HUES48 (cell line): ENCODE measurements at regions not wholly inside any gene's neighbourhood (a gene's known extent, or its start where the extent isn't known, plus 50 kb on each side); places are given as distances from the start of the nearest gene placed in this dataset.
A peak's percentile ranks its signal among the peaks of the same experiment; 100 is the strongest.

Experiments
- H3K27ac ChIP-seq: one replicate; pipeline ENCODE4 v1.7.0; 2013; ENCODE audit warnings: low read depth, low read length, inconsistent platforms
- H3K27me3 ChIP-seq: 2 replicates; pipeline ENCODE4 v1.6.1; 2013; ENCODE audit warnings: mild to moderate bottlenecking, low read length; ENCODE audit not compliant: control insufficient read depth, insufficient read depth
- H3K36me3 ChIP-seq: 2 replicates; pipeline ENCODE4 v1.6.1; 2013; ENCODE audit warnings: low read length; ENCODE audit not compliant: control insufficient read depth, insufficient read depth
- H3K4me1 ChIP-seq: 2 replicates; pipeline ENCODE4 v1.6.1; 2013; ENCODE audit warnings: mild to moderate bottlenecking, low read length; ENCODE audit not compliant: control insufficient read depth, insufficient read depth
- H3K4me3 ChIP-seq: 2 replicates; pipeline ENCODE4 v1.5.1; 2013; ENCODE audit warnings: mild to moderate bottlenecking, low read depth, low read length
- H3K9ac ChIP-seq: 2 replicates; pipeline ENCODE4 v1.6.1; 2013; ENCODE audit warnings: mild to moderate bottlenecking, low read depth, low read length, moderate library complexity
- H3K9me3 ChIP-seq: 2 replicates; pipeline ENCODE4 v1.6.1; 2013; ENCODE audit warnings: low read length; ENCODE audit not compliant: control insufficient read depth, insufficient read depth

DNA sequence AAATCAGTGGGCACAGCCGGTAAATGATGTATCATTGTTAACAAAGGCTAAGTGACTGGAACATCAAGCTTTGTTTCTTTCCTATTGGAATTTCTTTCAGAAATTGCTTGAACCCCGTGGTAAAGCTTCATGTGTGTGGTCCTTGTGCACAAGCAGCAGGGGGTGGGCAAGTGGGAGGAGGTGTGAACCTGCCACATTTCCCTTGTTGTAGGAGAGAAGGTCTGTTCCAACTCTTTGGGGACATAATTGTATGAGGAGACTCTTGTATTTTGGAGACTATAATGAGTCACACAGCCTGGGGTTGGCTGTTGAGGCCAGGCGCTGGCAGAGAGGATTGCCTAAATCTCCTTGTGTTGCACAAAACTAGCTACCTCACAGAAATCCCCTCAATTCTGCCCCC is 620.5 kb downstream of the IRX1 start:
- peaks cover 25% of the 10 kb centered on the region for H3K4me1 ChIP-seq
- H3K9me3 ChIP-seq: no peaks in the 10 kb centered on the region
- H3K27ac ChIP-seq: no peak overlapping the region
- no peaks in the 10 kb centered on the region for H3K36me3 ChIP-seq
- no peaks in the 10 kb centered on the region for H3K27me3 ChIP-seq
- H3K9ac ChIP-seq: no peak overlapping the region
- no peak overlapping the region for H3K4me3 ChIP-seq

DNA sequence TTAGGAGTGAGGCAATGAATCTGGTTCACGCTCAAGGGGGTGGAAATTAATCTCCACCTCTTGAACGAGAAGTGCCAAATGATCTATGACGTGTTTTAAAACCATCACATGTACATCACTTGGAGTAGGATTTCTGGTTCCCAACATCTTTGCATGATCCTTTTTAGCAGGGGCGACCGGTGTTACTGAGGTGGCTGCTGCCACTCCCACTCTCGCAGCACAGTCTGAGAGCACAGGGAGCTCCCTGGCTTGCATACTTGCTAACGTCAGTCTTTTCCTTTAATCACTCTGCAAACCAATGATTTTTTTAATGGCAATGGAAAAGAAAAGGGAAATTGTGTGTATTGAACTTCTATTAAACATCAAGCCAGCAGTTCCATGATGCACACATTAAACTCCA is 624.4 kb downstream of the IRX1 start:
- H3K36me3 ChIP-seq: no peaks in the 10 kb centered on the region
- no peak overlapping the region for H3K9ac ChIP-seq
- H3K4me3 ChIP-seq: no peak overlapping the region
- H3K9me3 ChIP-seq: no peaks in the 10 kb centered on the region
- H3K27me3 ChIP-seq: no peaks in the 10 kb centered on the region
- H3K4me1 ChIP-seq: no peaks in the 10 kb centered on the region
- H3K27ac ChIP-seq: no peak overlapping the region

DNA sequence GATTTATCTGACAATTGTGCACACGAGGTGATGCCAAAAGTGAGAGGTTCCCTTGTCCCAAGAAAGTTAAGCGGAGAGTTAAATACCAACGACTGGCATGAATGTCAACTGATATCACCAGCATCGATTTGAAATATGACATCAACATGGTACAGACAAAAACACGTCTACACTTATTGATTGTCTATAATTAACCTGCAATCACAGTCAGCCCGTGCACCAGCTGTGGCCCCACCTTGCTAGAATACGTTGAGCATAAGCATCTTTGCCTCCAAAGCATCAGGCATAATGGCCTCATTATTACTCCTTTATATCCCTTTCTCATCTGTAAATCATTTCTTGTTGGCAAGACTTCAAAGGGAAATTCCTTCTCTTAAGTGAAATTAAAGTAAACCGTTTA is 625.4 kb downstream of the IRX1 start:
- H3K36me3 ChIP-seq: no peaks in the 10 kb centered on the region
- H3K4me3 ChIP-seq: no peak overlapping the region
- no peaks in the 10 kb centered on the region for H3K4me1 ChIP-seq
- no peaks in the 10 kb centered on the region for H3K27me3 ChIP-seq
- no peak overlapping the region for H3K27ac ChIP-seq
- no peak overlapping the region for H3K9ac ChIP-seq
- H3K9me3 ChIP-seq: no peaks in the 10 kb centered on the region

DNA sequence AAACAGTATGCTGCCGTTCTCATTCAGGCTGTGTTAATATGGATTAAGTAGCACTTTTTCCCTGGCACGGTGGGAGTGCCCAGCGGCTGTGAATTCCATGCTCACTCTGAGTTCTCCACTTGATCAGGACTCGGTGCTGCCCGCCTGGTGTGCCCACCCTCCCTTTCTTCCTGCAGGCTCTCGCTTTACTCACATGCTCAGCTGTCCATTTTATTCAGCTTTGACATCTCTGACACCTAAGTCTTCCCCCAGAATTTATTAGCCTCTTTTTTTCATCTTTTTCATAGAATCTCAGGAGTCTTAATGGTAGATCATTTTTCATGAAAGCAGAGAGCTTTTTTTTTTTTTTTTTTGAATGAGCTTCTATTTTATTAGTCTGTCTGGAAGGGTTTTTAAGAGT is 626.5 kb downstream of the IRX1 start:
- no peak overlapping the region for H3K27ac ChIP-seq
- H3K36me3 ChIP-seq: no peaks in the 10 kb centered on the region
- H3K4me3 ChIP-seq: no peak overlapping the region
- no peak overlapping the region for H3K9ac ChIP-seq
- no peaks in the 10 kb centered on the region for H3K4me1 ChIP-seq
- no peaks in the 10 kb centered on the region for H3K9me3 ChIP-seq
- H3K27me3 ChIP-seq: no peaks in the 10 kb centered on the region

DNA sequence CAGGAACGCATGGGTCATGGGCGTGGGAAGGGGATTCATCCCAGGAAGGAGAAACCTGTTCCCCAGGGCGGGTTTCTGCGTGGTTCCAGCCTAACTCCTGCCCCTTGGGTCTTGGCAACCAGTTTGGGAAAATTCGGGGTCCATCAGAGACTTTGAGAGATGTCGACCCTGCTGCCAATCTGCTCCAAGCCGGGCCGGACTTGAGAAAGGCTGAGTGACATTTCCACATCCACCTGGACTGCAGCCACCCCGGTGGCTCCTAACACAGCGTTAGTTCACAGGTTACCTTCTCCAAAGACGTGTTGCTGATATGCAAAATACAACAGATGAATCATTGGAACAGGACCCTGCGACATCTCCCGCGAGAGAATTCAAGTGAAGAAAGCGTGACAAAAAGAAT is 627.2 kb downstream of the IRX1 start:
- no peaks in the 10 kb centered on the region for H3K4me1 ChIP-seq
- no peaks in the 10 kb centered on the region for H3K9me3 ChIP-seq
- no peak overlapping the region for H3K27ac ChIP-seq
- H3K9ac ChIP-seq: no peak overlapping the region
- no peaks in the 10 kb centered on the region for H3K36me3 ChIP-seq
- H3K4me3 ChIP-seq: no peak overlapping the region
- H3K27me3 ChIP-seq: no peaks in the 10 kb centered on the region

DNA sequence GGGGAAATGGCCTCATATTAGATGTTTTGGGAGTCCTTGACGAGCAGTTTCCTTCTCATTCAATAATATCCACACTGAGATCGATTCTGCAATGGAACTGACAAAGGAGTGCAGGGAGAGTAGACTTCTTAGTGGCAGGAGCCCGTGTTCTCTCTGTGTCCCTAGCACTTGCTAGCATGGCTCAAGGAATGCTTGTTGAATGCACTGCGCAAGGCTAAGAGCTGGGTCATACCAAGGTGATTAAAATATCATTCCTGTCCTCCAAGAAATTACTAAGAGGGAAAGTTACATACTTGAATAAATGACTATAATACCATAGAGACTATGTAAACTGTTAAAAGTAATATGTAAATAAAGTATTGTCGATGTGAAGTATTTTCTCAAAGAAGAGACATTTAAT is 630.1 kb downstream of the IRX1 start:
- Histone ChIP-seq H3K27me3 (peaks cover 1% of the 10 kb centered on the region; the same call in 1 of the 2 replicates), H3K27ac (no peak overlapping the region), H3K9ac (no peak overlapping the region), H3K36me3 (no peaks in the 10 kb centered on the region), H3K9me3 (no peaks in the 10 kb centered on the region), H3K4me1 (peaks cover 5% of the 10 kb centered on the region; the same call in 1 of the 2 replicates), H3K4me3 (no peak overlapping the region)

DNA sequence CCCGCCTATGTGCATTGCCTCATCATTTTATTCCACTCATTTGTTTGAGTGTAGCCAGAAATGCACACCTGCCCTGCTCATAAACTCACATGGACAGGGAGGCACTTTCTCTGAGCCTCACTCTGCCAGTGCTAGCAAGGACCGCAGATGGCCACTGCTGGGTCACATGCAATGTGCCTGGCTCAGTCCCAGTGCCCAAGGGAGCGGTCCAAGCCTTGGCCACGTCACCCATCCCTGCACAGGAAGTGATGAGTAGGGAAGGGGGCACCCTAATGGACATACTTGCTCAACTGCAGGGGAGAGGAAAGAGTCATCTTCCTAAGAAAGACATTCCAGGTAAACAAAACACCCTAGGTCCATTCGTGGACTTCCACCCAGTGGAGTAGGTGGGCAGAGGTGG is 630.9 kb downstream of the IRX1 start:
- H3K4me3 ChIP-seq: no peak overlapping the region
- H3K9ac ChIP-seq: no peak overlapping the region
- H3K36me3 ChIP-seq: no peaks in the 10 kb centered on the region
- H3K27me3 ChIP-seq: peaks cover 6% of the 10 kb centered on the region; the same call in 1 of the 2 replicates
- H3K27ac ChIP-seq: no peak overlapping the region
- H3K9me3 ChIP-seq: no peaks in the 10 kb centered on the region
- peaks cover 13% of the 10 kb centered on the region; the same call in 1 of the 2 replicates for H3K4me1 ChIP-seq

DNA sequence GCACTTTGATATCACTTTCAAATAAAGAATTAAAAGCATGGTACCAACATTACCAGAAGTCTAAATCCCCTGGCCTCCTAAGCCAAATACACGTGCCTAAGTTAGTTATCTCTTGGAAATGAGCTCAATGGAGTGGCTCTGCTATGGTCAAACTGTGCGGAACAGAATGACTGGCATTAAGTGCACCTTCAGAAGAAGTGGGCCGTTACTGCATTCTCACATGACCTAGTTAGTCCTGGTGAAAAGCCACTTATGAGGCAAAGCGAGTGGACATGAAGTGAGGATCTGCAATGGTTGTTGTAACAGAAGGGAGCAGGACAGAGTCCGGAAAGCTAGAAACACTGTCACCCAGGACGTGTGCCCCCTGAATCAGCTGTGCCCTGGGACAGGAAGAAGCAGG is 633.1 kb downstream of the IRX1 start:
- Histone ChIP-seq H3K9me3 (no peaks in the 10 kb centered on the region), H3K4me1 (peaks cover 16% of the 10 kb centered on the region; the same call in 1 of the 2 replicates), H3K36me3 (no peaks in the 10 kb centered on the region), H3K4me3 (no peak overlapping the region), H3K27me3 (peaks cover 10% of the 10 kb centered on the region), H3K9ac (no peak overlapping the region), H3K27ac (no peak overlapping the region)

DNA sequence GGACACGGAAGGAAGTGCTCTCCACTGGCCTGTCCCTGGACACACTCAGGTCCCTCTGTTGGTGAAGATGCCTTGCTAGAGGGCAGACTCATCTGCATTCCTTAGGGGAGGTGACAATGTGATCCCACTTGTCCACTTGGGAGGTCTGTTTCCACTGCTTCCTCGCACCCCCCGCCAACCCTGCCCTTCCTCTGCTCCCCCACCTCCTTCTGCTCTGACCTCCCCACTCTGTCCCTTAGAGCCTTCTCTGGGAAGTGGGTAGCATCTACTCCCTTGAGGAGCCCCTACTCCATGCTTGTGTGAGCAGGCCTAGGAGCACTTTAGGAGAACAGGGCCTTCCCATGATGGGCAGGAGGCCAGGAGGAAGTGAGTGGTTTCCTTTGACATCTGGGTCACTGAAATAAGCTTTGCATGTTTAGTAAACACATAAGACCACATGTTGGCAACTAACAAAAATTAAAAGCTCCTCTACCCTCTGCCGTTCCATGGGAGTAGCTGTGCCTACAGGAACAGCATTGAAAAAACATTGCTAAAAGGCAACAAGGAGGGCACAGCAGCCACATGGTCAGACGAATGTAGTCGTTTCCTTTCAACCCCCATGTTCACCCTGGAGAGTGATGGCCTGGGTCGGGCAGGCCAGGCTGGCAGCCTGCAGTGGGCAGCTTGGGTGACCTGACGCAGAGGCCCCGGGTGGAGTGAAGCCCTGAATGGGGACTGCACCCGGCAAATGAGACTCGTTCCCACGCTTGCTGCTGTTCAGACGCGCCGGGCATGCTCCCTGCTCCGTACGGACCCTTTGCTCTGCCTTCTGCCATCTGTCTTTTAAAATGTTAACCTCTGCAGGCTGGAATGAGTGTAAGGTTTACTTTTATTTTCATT is 634.0 kb downstream of the IRX1 start:
- Histone ChIP-seq H3K36me3 (no peaks in the 10 kb centered on the region), H3K27me3 (peaks cover 10% of the 10 kb centered on the region)

DNA sequence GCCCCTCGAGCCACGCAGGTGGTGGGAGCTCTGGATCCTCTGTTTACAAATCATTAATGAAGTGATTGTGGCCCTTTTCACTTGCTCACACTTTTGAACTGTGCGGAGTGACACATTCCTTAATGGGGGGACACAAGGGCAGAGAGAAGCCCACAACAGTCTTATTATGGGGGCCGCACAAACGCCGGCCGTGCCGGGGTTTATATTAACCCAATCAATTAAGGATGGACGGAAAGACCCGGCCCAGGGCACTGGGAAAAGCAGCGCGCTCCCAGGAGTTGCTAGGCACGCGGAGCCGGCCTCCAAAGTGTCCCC is 634.8 kb downstream of the IRX1 start:
- Histone ChIP-seq H3K36me3 (no peaks in the 10 kb centered on the region), H3K4me1 (peaks cover 16% of the 10 kb centered on the region; the same call in 1 of the 2 replicates), H3K9ac (no peak overlapping the region), H3K27me3 (peaks cover 10% of the 10 kb centered on the region), H3K4me3 (no peak overlapping the region), H3K27ac (no peak overlapping the region), H3K9me3 (peaks cover 8% of the 10 kb centered on the region; the same call in 1 of the 2 replicates)

More for the DNA sequence above, 634.0 kb downstream of the IRX1 start:
- no peak overlapping the region for H3K27ac ChIP-seq
- H3K9me3 ChIP-seq: peaks cover 4% of the 10 kb centered on the region; the same call in 1 of the 2 replicates
- no peak overlapping the region for H3K9ac ChIP-seq
- H3K4me3 ChIP-seq: no peak overlapping the region
- H3K4me1 ChIP-seq: peaks cover 16% of the 10 kb centered on the region; the same call in 1 of the 2 replicates

DNA sequence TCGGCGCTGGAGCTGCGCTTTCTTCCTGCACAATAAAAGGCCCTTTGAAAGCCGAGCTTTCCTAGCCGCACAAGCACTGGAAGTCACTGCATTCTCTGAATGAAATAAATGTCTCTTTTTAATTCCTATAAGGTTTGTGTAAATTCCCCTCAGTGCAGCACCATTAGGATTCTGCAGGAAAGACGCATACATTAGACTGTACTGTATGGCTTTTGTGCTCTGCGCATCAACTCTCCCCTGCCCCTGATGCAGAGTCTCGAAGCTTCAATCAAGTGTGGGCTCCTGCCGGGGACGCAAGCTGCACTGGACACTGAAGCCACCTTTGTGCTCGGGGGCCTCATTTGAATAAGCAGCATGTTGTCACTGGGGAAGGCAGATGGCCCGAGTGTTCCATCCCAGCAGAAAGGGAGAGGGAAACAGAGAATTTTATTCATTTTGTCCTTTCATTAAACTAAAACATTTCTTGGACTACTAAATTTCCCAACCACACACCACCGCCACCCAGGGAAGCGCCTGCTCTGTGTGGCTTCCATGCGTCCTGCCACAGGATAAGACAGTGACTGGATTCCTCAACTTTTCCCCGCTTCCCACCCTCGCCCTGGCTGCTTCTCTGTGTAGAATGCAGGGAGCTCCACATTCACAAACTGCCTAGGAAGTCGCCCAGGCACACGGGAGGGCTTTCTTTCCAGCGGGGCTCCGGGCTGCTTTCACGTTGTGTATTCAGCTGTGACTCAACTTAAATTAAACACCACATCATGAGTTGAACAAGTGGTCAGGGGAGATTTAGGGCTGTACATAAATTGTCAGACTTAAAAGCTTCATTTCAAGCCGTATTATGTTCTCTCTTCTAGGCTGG is 635.4 kb downstream of the IRX1 start:
- no peak overlapping the region for H3K4me3 ChIP-seq

More for the DNA sequence above, 635.4 kb downstream of the IRX1 start:
- H3K4me1 ChIP-seq: peaks cover 16% of the 10 kb centered on the region; the same call in 1 of the 2 replicates
- H3K27me3 ChIP-seq: peaks cover 10% of the 10 kb centered on the region
- H3K36me3 ChIP-seq: no peaks in the 10 kb centered on the region
- peak overlapping the region; percentile 40 for H3K27ac ChIP-seq
- no peak overlapping the region for H3K9ac ChIP-seq
- H3K9me3 ChIP-seq: peaks cover 8% of the 10 kb centered on the region; the same call in 1 of the 2 replicates
